ENCODE measurements at regions not wholly inside any gene's neighbourhood (a gene's known extent, or its start where the extent isn't known, plus 50 kb on each side); places are given as distances from the start of the nearest gene placed in this dataset.

DNA sequence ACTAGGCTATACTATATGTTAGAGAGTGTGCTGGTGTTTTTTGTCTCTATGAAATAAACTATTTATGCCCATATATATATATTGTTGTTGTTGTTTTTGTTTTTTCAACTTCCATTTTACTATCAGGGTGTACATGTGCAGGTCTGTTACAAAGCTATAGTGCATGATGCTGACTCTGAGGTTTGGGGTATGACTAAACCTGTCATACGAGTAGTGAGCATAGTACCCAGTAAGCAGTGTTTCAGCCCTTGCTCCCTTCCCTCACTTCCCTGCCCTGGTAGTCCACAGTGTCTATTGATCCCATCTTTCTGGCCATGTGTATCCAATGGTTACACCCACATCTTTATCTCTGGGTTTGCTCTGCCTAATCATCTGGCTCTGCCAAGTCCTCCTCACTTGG is 101.8 kb downstream of the FAS start:
- no peak for TF ChIP-seq NFRKB (IDR thresholded peaks at IDR 0.05)
- TF ChIP-seq ELF4 (IDR thresholded peaks at IDR 0.05): no peak
- ChIA-PET CTCF (no interaction called here), POLR2A (no interaction called here)
- no peak for DNase-seq (ENCODE audit: extremely low spot score)

DNA sequence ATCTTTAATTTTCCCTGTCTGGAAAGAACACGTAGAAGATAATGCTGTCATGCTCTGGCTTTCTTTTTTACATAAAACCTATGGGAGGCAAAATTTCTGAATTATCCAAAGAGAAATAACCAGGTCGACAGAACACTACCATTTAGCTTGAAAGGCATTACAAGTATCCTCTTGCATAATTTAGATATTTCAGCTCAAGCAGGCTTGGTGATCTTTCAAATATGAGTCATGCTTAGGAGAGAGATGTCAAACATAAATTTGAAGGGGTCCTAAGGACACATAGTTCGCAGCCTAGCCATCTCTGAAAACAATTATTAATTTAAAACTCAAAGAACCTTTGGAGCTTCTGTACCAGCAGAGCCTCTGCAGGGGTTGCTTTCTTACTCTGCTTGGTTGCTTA is 100.9 kb downstream of the FAS start:
- no peak for DNase-seq (ENCODE audit: extremely low spot score)
- TF ChIP-seq FOXA1 (IDR thresholded peaks at IDR 0.05) (no peak), HDGF (IDR thresholded peaks at IDR 0.05; ENCODE audit: borderline replicate concordance) (no peak), TARDBP (IDR thresholded peaks at IDR 0.05) (no peak), SP1 (IDR thresholded peaks at IDR 0.05) (no peak)
- TF ChIP-seq, protein P1, sequence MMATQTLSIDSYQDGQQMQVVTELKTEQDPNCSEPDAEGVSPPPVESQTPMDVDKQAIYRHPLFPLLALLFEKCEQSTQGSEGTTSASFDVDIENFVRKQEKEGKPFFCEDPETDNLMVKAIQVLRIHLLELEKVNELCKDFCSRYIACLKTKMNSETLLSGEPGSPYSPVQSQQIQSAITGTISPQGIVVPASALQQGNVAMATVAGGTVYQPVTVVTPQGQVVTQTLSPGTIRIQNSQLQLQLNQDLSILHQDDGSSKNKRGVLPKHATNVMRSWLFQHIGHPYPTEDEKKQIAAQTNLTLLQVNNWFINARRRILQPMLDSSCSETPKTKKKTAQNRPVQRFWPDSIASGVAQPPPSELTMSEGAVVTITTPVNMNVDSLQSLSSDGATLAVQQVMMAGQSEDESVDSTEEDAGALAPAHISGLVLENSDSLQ (IDR thresholded peaks at IDR 0.05): no peak
- ChIA-PET CTCF (no interaction called here), POLR2A (no interaction called here)

DNA sequence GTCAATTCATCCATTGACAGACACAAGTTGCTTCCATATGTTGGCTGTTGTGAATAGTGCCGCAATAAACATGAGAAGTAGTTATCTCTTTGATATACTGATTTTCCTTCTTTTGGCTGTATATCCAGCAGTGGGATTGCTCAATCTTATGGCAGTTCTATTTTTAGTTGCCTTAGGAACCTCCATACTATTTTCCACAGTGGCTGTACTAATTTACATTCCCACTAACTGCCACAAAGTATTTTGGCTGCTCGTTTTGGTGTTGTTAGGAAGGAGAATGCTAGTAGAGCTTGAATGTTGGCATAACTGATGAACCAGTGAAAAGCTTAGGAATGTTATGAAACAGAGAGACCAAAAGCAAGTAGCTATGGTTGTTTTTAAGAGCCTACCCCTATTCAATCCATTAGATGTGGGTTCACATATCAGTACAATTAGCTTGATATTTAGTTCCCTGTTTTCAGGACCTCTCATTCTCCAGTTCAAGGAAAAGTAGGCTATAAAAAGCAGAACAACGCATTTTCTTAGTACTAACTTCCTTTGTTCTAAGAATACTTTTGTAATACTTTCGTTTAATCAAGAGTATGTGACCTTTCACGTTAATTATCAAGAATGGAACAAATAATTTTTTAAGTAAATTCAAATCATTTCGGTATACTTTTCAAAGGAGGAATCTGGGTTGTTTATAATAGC is 100.3 kb downstream of the FAS start:
- POLR2A ChIA-PET: no interaction called here
- CTCF ChIA-PET: no interaction called here
- no peak for TF ChIP-seq SP1 (IDR thresholded peaks at IDR 0.05)
- TF ChIP-seq FOXA1 (IDR thresholded peaks at IDR 0.05): no peak
- TF ChIP-seq, protein P1 (IDR thresholded peaks at IDR 0.05): no peak
- TF ChIP-seq FOXK2 (IDR thresholded peaks at IDR 0.05): no peak
- TF ChIP-seq TARDBP (IDR thresholded peaks at IDR 0.05): no peak
- TF ChIP-seq LEF1 (IDR thresholded peaks at IDR 0.05; ENCODE audit: borderline replicate concordance): no peak
- no peak for TF ChIP-seq ZNF384 (IDR thresholded peaks at IDR 0.05)
- no peak for DNase-seq (ENCODE audit: extremely low spot score)

DNA sequence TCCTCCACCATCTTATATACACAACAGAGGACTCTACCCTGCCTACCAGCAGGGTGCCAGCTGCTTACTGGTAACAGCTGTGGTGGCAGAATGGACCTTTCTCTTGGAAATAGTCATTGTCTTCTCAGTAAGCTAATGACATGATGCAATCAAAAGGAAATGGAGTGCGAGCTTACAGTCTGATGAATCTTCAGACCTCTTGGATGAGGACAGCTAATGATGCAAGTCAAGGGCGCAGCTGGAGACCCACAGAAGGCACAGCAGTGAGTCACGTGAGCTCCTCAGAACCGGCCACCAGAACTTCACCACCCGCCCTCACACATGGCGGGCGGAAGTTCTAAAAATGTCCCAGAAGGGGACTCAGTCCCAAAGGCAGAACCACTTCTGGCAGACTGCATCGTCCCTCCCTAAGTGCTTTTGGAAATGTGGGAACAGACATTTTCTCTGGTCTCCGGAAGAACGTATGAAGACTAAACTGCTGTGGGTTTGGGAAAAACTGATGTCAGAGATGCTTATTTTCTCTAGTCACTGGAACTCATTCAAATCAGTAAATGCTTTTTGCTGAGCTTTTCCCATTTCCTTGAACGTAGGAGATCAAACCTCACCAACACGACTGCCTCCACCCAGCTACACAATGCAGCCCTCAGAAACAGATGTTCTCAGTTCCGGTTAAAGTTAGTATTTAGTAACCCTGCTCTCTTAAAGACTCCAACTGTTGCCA is 96.4 kb downstream of the FAS start:
- CTCF ChIA-PET: interaction anchor here (0.7 kb wide), 1 partner anchor 68 kb away, joined by 3 read pairs; no protein-coding TSS in a partner anchor
- DNase-seq (ENCODE audit: extremely low spot score): no peak
- TF ChIP-seq ELF4 (IDR thresholded peaks at IDR 0.05) (no peak), L3MBTL2 (conservative IDR thresholded peaks at IDR 0.05) (no peak), HDGF (IDR thresholded peaks at IDR 0.05; ENCODE audit: borderline replicate concordance) (no peak), NFRKB (IDR thresholded peaks at IDR 0.05) (no peak), ARNT (IDR thresholded peaks at IDR 0.05) (no peak), LEF1 (IDR thresholded peaks at IDR 0.05; ENCODE audit: borderline replicate concordance) (no peak), BHLHE40 (IDR thresholded peaks at IDR 0.05; ENCODE audit: borderline replicate concordance) (no peak), FOXK2 (IDR thresholded peaks at IDR 0.05) (no peak), FOXA1 (IDR thresholded peaks at IDR 0.05) (no peak), TARDBP (IDR thresholded peaks at IDR 0.05) (no peak), SUZ12 (IDR thresholded peaks at IDR 0.05) (no peak), FOXM1 (IDR thresholded peaks at IDR 0.05; ENCODE audit: borderline replicate concordance) (no peak), SP1 (IDR thresholded peaks at IDR 0.05) (no peak), ZNF384 (IDR thresholded peaks at IDR 0.05) (no peak)
- TF ChIP-seq, protein P1 (IDR thresholded peaks at IDR 0.05): no peak
- POLR2A ChIA-PET: no interaction called here

DNA sequence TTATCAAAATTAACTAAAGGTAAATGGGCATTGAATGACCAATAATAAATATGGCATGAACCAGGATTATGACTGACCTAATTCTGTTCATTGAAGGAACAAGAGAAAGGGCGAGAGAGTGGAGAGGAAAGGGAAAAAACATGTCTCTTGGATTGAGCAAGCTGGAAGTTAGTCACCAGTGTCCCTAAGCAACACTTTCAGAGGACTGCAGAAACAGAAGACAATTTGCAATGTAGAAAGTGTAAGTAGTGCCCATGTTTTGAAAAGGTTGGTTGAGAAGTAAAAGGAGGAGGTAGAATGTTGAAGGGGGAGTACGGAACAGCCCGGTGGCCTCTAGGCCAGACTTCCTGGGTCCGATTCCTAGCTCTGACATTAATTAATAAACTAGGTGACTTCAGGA is 94.6 kb downstream of the FAS start:
- CTCF ChIA-PET: no interaction called here
- TF ChIP-seq ZNF384 (IDR thresholded peaks at IDR 0.05): no peak
- no peak for TF ChIP-seq LEF1 (IDR thresholded peaks at IDR 0.05; ENCODE audit: borderline replicate concordance)
- no peak for TF ChIP-seq L3MBTL2 (conservative IDR thresholded peaks at IDR 0.05)
- TF ChIP-seq FOXM1 (IDR thresholded peaks at IDR 0.05; ENCODE audit: borderline replicate concordance): no peak
- no peak for TF ChIP-seq SUZ12 (IDR thresholded peaks at IDR 0.05)
- no peak for TF ChIP-seq TARDBP (IDR thresholded peaks at IDR 0.05)
- no peak for TF ChIP-seq FOXA1 (IDR thresholded peaks at IDR 0.05)
- POLR2A ChIA-PET: no interaction called here
- no peak for DNase-seq (ENCODE audit: extremely low spot score)

DNA sequence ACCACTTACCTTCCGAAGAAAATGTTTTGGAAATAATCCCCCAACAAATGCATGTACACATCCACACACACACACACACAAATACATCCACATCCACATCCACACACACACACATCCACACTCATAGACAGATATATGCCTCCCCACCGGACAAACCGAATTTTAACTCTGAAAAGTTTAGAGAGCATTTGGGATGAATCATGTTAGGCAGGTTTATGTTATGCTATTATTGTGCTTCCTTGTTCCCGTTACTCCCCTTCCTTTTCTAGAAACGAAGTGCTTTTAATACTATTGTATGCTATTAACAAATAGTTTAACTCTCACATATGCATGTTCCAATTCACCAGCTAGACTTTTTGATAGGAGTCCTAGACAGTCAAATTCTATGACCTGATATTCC is 91.5 kb downstream of the FAS start:
- ChIA-PET POLR2A (no interaction called here), CTCF (no interaction called here)
- TF ChIP-seq L3MBTL2 (conservative IDR thresholded peaks at IDR 0.05) (no peak), FOXK2 (IDR thresholded peaks at IDR 0.05) (no peak), CTBP1 (IDR thresholded peaks at IDR 0.05; ENCODE audit: borderline replicate concordance) (no peak), ARNT (IDR thresholded peaks at IDR 0.05) (no peak), SUZ12 (IDR thresholded peaks at IDR 0.05) (no peak), LEF1 (IDR thresholded peaks at IDR 0.05; ENCODE audit: borderline replicate concordance) (no peak), NFRKB (IDR thresholded peaks at IDR 0.05) (no peak), FOXM1 (IDR thresholded peaks at IDR 0.05; ENCODE audit: borderline replicate concordance) (no peak), BHLHE40 (IDR thresholded peaks at IDR 0.05; ENCODE audit: borderline replicate concordance) (no peak), HDGF (IDR thresholded peaks at IDR 0.05; ENCODE audit: borderline replicate concordance) (no peak), SP1 (IDR thresholded peaks at IDR 0.05) (no peak), ELF4 (IDR thresholded peaks at IDR 0.05) (no peak), ZNF384 (IDR thresholded peaks at IDR 0.05) (no peak), TARDBP (IDR thresholded peaks at IDR 0.05) (no peak), FOXA1 (IDR thresholded peaks at IDR 0.05) (no peak)
- TF ChIP-seq, protein P1 (IDR thresholded peaks at IDR 0.05): no peak
- DNase-seq (ENCODE audit: extremely low spot score): no peak

Data from HEK293T (cell line).